Keratinocyte (primary cell): ENCODE measurements at regions not wholly inside any gene's neighbourhood (a gene's known extent, or its start where the extent isn't known, plus 50 kb on each side); places are given as distances from the start of the nearest gene placed in this dataset.

ENCODE experiments used
- DNase-seq: peaks from one replicate; pipeline ENCODE4 v3.0.0-alpha.2; 2011; ENCODE audit warnings: low read depth, missing footprints, low spot score
- FAIRE-seq: peaks from 2 replicates; lab custom pipeline; 2011; peaks lifted over from hg19 to GRCh38; lab: Jason Lieb, UNC
- H2AFZ ChIP-seq: 2 replicates; pipeline ENCODE4 v1.6.0; 2012; ENCODE audit warnings: low read length, control low read depth, inconsistent platforms; ENCODE audit not compliant: control insufficient read depth
- H3K27ac ChIP-seq: 2 replicates; pipeline ENCODE4 v1.5.1; 2011; ENCODE audit warnings: low read length; ENCODE audit not compliant: control insufficient read depth, insufficient read depth
- H3K27me3 ChIP-seq: 3 replicates; pipeline ENCODE4 v1.6.0; 2011; ENCODE audit warnings: low read length; ENCODE audit not compliant: control insufficient read depth, insufficient read depth; ENCODE audit errors: extremely low read depth
- H3K36me3 ChIP-seq, 2 experiments: 2 replicates in 1 of 2; 3 replicates in 1 of 2; pipeline ENCODE4 v1.5.1; 2011; ENCODE audit warnings: low read length in 2 of 2, mild to moderate bottlenecking in 1 of 2; ENCODE audit not compliant: control insufficient read depth in 2 of 2, insufficient read depth in 2 of 2; ENCODE audit errors: extremely low read depth in 1 of 2
- H3K4me1 ChIP-seq: 3 replicates; pipeline ENCODE4 v1.5.1; 2011; ENCODE audit warnings: low read length; ENCODE audit not compliant: control insufficient read depth, insufficient read depth; ENCODE audit errors: extremely low read depth
- H3K4me2 ChIP-seq: 3 replicates; pipeline ENCODE4 v1.6.0; 2011; ENCODE audit warnings: low read depth, low read length; ENCODE audit not compliant: control insufficient read depth, insufficient read depth; ENCODE audit errors: extremely low read depth
- H3K4me3 ChIP-seq, 3 experiments: fragments of 200-600 bp in 1 of 3; sonication (generic) in 1 of 3; 2 replicates in 2 of 3; 3 replicates in 1 of 3; pipeline ENCODE4 v1.5.1; 2011 to 2016; ENCODE audit warnings: low read length in 3 of 3, mild to moderate bottlenecking in 3 of 3, control low read depth in 2 of 3, inconsistent platforms in 1 of 3, low read depth in 1 of 3, mixed read lengths in 1 of 3, mixed run types in 1 of 3, moderate library complexity in 1 of 3; ENCODE audit not compliant: control insufficient read depth in 2 of 3, insufficient read depth in 2 of 3; ENCODE audit errors: extremely low read depth in 1 of 3
- H3K79me2 ChIP-seq: 2 replicates; pipeline ENCODE4 v1.6.0; 2012; ENCODE audit warnings: low read length; ENCODE audit not compliant: control insufficient read depth, insufficient read depth
- H3K9ac ChIP-seq: 3 replicates; pipeline ENCODE4 v1.6.0; 2011; ENCODE audit warnings: low read length; ENCODE audit not compliant: control insufficient read depth, insufficient read depth; ENCODE audit errors: extremely low read depth
- H3K9me1 ChIP-seq: 3 replicates; pipeline ENCODE4 v1.6.0; 2011; ENCODE audit warnings: low read length; ENCODE audit not compliant: control insufficient read depth, insufficient read depth; ENCODE audit errors: extremely low read depth
- H3K9me3 ChIP-seq: 2 replicates; pipeline ENCODE4 v1.5.1; 2012; ENCODE audit warnings: low read depth, low read length; ENCODE audit not compliant: control insufficient read depth
- H4K20me1 ChIP-seq: 3 replicates; pipeline ENCODE4 v1.6.0; 2011; ENCODE audit warnings: low read length; ENCODE audit not compliant: control insufficient read depth, insufficient read depth; ENCODE audit errors: extremely low read depth
- CTCF ChIP-seq, 3 experiments: IDR thresholded peaks in 1 of 3; conservative IDR thresholded peaks in 1 of 3; optimal IDR thresholded peaks in 1 of 3; 2 replicates in 2 of 3; 3 replicates in 1 of 3; pipeline versions ENCODE3 to v1.5.1; 2011; ENCODE audit warnings: low read length in 3 of 3, mild to moderate bottlenecking in 3 of 3, moderate library complexity in 2 of 3, control low read depth in 1 of 3, inconsistent platforms in 1 of 3; ENCODE audit not compliant: insufficient read depth in 2 of 3; ENCODE audit errors: extremely low read depth in 1 of 3
- EZH2 ChIP-seq: IDR thresholded peaks from one replicate; pipeline ENCODE4 v1.6.1; 2012; ENCODE audit warnings: inconsistent platforms, mild to moderate bottlenecking, low read length, moderate library complexity
- dilution Hi-C: fragments of 300-500 bp; cut with MboI; formaldehyde crosslinking; loops from one replicate; pipeline ENCODE4 v1.7.0; 2020; ENCODE audit warnings: low sequenced_read_pairs; ENCODE audit not compliant: extremely low pct_ligation_motif_present

GRCh38 chr1:10905841-10906655, 106.4 kb upstream of the TARDBP start:
- no peaks in the 10 kb centered on the region for H4K20me1 ChIP-seq
- no peak overlapping the region for H3K27ac ChIP-seq
- no peaks in the 10 kb centered on the region for H3K27me3 ChIP-seq
- no peak overlapping the region for H2AFZ ChIP-seq
- H3K9me1 ChIP-seq, result no peaks in the 10 kb centered on the region
- dilution Hi-C loops, result no loop called here
- no peak overlapping the region for H3K4me2 ChIP-seq
- no peaks in the 10 kb centered on the region for H3K36me3 ChIP-seq
- TF ChIP-seq CTCF (optimal IDR thresholded peaks at IDR 0.05 in 1 of 3, IDR thresholded peaks at IDR 0.05 in 1 of 3, conservative IDR thresholded peaks at IDR 0.05 in 1 of 3; ENCODE audit: extremely low read depth in 1 of 3, insufficient read depth in 2 of 3, low read length in 3 of 3) (no peak), EZH2 (no peak)
- H3K4me3 ChIP-seq, result no peak overlapping the region
- peaks cover 17% of the 10 kb centered on the region for H3K4me1 ChIP-seq
- no peak overlapping the region for H3K9ac ChIP-seq
- DNase-seq, result no peak
- no peak for FAIRE-seq
- no peaks in the 10 kb centered on the region for H3K9me3 ChIP-seq
- no peaks in the 10 kb centered on the region for H3K79me2 ChIP-seq

- H3K79me2 ChIP-seq, result no peaks in the 10 kb centered on the region
- peaks cover 10% of the 10 kb centered on the region for H3K4me1 ChIP-seq
- H3K27ac ChIP-seq, result no peak overlapping the region
- no peak overlapping the region for H3K4me3 ChIP-seq
- no peaks in the 10 kb centered on the region for H3K9me1 ChIP-seq
- FAIRE-seq (peak; percentile 57), DNase-seq (no peak)
- H3K27me3 ChIP-seq, result no peaks in the 10 kb centered on the region
- peak overlapping the region; percentile 34 for H2AFZ ChIP-seq
- TF ChIP-seq CTCF (optimal IDR thresholded peaks at IDR 0.05 in 1 of 3, IDR thresholded peaks at IDR 0.05 in 1 of 3, conservative IDR thresholded peaks at IDR 0.05 in 1 of 3; ENCODE audit: extremely low read depth in 1 of 3, insufficient read depth in 2 of 3, low read length in 3 of 3) (no peak), EZH2 (no peak)
- no peaks in the 10 kb centered on the region for H3K36me3 ChIP-seq
- no peaks in the 10 kb centered on the region for H4K20me1 ChIP-seq
- dilution Hi-C loops, result no loop called here
- H3K9ac ChIP-seq, result no peak overlapping the region
- no peaks in the 10 kb centered on the region for H3K9me3 ChIP-seq
- peak overlapping the region; percentile 4 for H3K4me2 ChIP-seq
Observed at GRCh38 chr1:10906866-10907519, 105.5 kb upstream of the TARDBP start.
